ENCODE measurements at regions not wholly inside any gene's neighbourhood (a gene's known extent, or its start where the extent isn't known, plus 50 kb on each side); places are given as distances from the start of the nearest gene placed in this dataset.

- H3K27me3 Mint-ChIP-seq (ENCODE audit: low read depth) = peaks cover 4% of the 10 kb centered on the region
- Histone ChIP-seq H2BK15ac (ENCODE audit: low read depth, low read length) (no peak overlapping the region), H3K9ac (ENCODE audit: extremely low read depth, insufficient read length, low read length) (no peak overlapping the region), H3K14ac (ENCODE audit: insufficient read depth, low read length) (no peak overlapping the region), H3K56ac (ENCODE audit: insufficient read length, low read depth, low read length) (no peak overlapping the region), H3K4me1 (ENCODE audit: insufficient read depth, low read length) (no peaks in the 10 kb centered on the region), H3K9me3 (ENCODE audit: control insufficient read depth, low read depth, low read length) (no peaks in the 10 kb centered on the region), H3T11ph (ENCODE audit: low read length) (no peak overlapping the region), H4K8ac (replicated peaks; ENCODE audit: insufficient read length, low read depth, low read length) (no peak overlapping the region), H3K4me2 (ENCODE audit: insufficient read depth, insufficient read length, low read length) (no peak overlapping the region), H3K23ac (ENCODE audit: insufficient read length, low read depth, low read length) (no peak overlapping the region), H3K27me3 (ENCODE audit: insufficient read depth, low read length) (no peaks in the 10 kb centered on the region), H2BK20ac (ENCODE audit: low read depth, low read length, poor library complexity, severe bottlenecking) (no peak overlapping the region), H3K79me2 (ENCODE audit: insufficient read depth, low read length) (no peaks in the 10 kb centered on the region), H4K5ac (ENCODE audit: insufficient read length, low read depth, low read length) (no peak overlapping the region), H3K4ac (ENCODE audit: low read depth, low read length) (no peak overlapping the region), H3K23me2 (ENCODE audit: insufficient read length, low read depth, low read length, poor library complexity, severe bottlenecking) (no peaks in the 10 kb centered on the region), H3K18ac (ENCODE audit: insufficient read length, low read depth, low read length) (no peak overlapping the region), H2BK5ac (ENCODE audit: insufficient read length, low read length) (no peak overlapping the region), H2AK5ac (ENCODE audit: insufficient read length, low read length) (no peak overlapping the region), H2AFZ (ENCODE audit: low read length) (no peak overlapping the region), H3K79me1 (ENCODE audit: insufficient read depth, low read depth, low read length, poor library complexity, severe bottlenecking) (no peaks in the 10 kb centered on the region), H4K20me1 (ENCODE audit: control insufficient read depth, insufficient read depth, insufficient read length) (no peaks in the 10 kb centered on the region), H2BK120ac (ENCODE audit: low read depth, low read length, poor library complexity, severe bottlenecking) (no peak overlapping the region), H4K91ac (ENCODE audit: insufficient read length, low read depth, low read length) (no peak overlapping the region), H3K27ac (ENCODE audit: insufficient read length, low read depth, low read length) (no peak overlapping the region), H2BK12ac (ENCODE audit: insufficient read length, low read depth, low read length) (no peak overlapping the region)
- no peak overlapping the region for H3K27ac Mint-ChIP-seq
- no peaks in the 10 kb centered on the region for H3K36me3 Mint-ChIP-seq (ENCODE audit: insufficient read depth in 1 of 3, low read depth in 3 of 3)
- peaks cover 13 to 16% of the 10 kb centered on the region in 2 experiments for H3K4me1 Mint-ChIP-seq
- TF ChIP-seq CTCF (conservative IDR thresholded peaks at IDR 0.05) = no peak
- H3K4me3 Mint-ChIP-seq = no peak overlapping the region
- no CpG with 5 or more reads among the region's 4 CpGs for WGBS (ENCODE audit: extremely low coverage, insufficient read length, low lambda C conversion rate)
- no peak for DNase-seq
- no peaks in the 10 kb centered on the region for H3K9me3 Mint-ChIP-seq
Measured at GRCh38 chr20:57780906-57781305, 71.1 kb upstream of the PMEPA1 start.
